HEK293T (cell line): ENCODE measurements at regions not wholly inside any gene's neighbourhood (a gene's known extent, or its start where the extent isn't known, plus 50 kb on each side); places are given as distances from the start of the nearest gene placed in this dataset.

Experiments
- CTCF ChIA-PET: fragments of 350-600 bp; formaldehyde crosslinking; extraction: SDS; loops from one replicate; lab custom pipeline; 2021; ENCODE audit warnings: antibody characterized with exemption, inconsistent platforms; lab: Yijun Ruan, JAX
- POLR2A ChIA-PET: fragments of 350-600 bp; formaldehyde crosslinking; extraction: SDS; loops from one replicate; lab custom pipeline; 2020; ENCODE audit warnings: antibody characterized with exemption, inconsistent platforms; lab: Yijun Ruan, JAX
- DNase-seq: peaks from one replicate; pipeline ENCODE4 v3.0.0; 2012; ENCODE audit warnings: mixed read lengths; ENCODE audit errors: extremely low spot score
- ARNT ChIP-seq: fragments of 450-650 bp; IDR thresholded peaks from 2 replicates; pipeline ENCODE4 v1.6.1; 2017; ENCODE audit warnings: mild to moderate bottlenecking
- BHLHE40 ChIP-seq: fragments of 450-650 bp; IDR thresholded peaks from 2 replicates; pipeline ENCODE4 v1.6.1; 2016; ENCODE audit warnings: mild to moderate bottlenecking, moderate library complexity, borderline replicate concordance
- CTBP1 ChIP-seq: fragments of 450-650 bp; IDR thresholded peaks from 2 replicates; pipeline ENCODE4 v1.6.1; 2016; ENCODE audit warnings: borderline replicate concordance
- ELF4 ChIP-seq: fragments of 450-650 bp; IDR thresholded peaks from 2 replicates; pipeline ENCODE4 v1.6.1; 2017; ENCODE audit warnings: antibody characterized with exemption
- FOXA1 ChIP-seq: fragments of 450-650 bp; IDR thresholded peaks from 2 replicates; pipeline ENCODE4 v1.6.1; 2016; ENCODE audit warnings: mild to moderate bottlenecking
- FOXK2 ChIP-seq: fragments of 450-650 bp; IDR thresholded peaks from 2 replicates; pipeline ENCODE4 v1.6.1; 2016; ENCODE audit warnings: mild to moderate bottlenecking
- FOXM1 ChIP-seq: fragments of 450-650 bp; IDR thresholded peaks from 2 replicates; pipeline ENCODE4 v1.6.1; 2017; ENCODE audit warnings: mild to moderate bottlenecking, borderline replicate concordance
- HDGF ChIP-seq: fragments of 450-650 bp; IDR thresholded peaks from 2 replicates; pipeline ENCODE4 v1.6.1; 2017; ENCODE audit warnings: antibody characterized with exemption, borderline replicate concordance
- L3MBTL2 ChIP-seq: fragments of 450-650 bp; conservative IDR thresholded peaks from 2 replicates; pipeline ENCODE4 v1.6.1; 2016; ENCODE audit warnings: mild to moderate bottlenecking
- LEF1 ChIP-seq: fragments of 450-650 bp; IDR thresholded peaks from 2 replicates; pipeline ENCODE4 v1.6.1; 2017; ENCODE audit warnings: mild to moderate bottlenecking, borderline replicate concordance
- NFRKB ChIP-seq: fragments of 450-650 bp; IDR thresholded peaks from 2 replicates; pipeline ENCODE4 v1.6.1; 2016; ENCODE audit warnings: mild to moderate bottlenecking, moderate library complexity
- PKNOX1 ChIP-seq: fragments of 450-650 bp; IDR thresholded peaks from 2 replicates; pipeline ENCODE4 v1.6.1; 2016
- SP1 ChIP-seq: fragments of 450-650 bp; IDR thresholded peaks from 2 replicates; pipeline ENCODE4 v1.6.1; 2017
- SUZ12 ChIP-seq: fragments of 450-650 bp; IDR thresholded peaks from 2 replicates; pipeline ENCODE4 v1.6.1; 2016; ENCODE audit warnings: mild to moderate bottlenecking
- TARDBP ChIP-seq: fragments of 450-650 bp; IDR thresholded peaks from 2 replicates; pipeline ENCODE4 v1.6.1; 2016
- ZNF384 ChIP-seq: fragments of 450-650 bp; IDR thresholded peaks from 2 replicates; pipeline ENCODE4 v1.6.1; 2016

- no peak for TF ChIP-seq FOXA1
- no peak for TF ChIP-seq ZNF384
- TF ChIP-seq PKNOX1: no peak
- TF ChIP-seq CTBP1: no peak
- TF ChIP-seq LEF1: no peak
- TF ChIP-seq BHLHE40: no peak
- TF ChIP-seq ARNT: no peak
- no peak for TF ChIP-seq HDGF
- TF ChIP-seq SP1: no peak
- no peak for TF ChIP-seq FOXM1
- TF ChIP-seq FOXK2: no peak
- no peak for TF ChIP-seq SUZ12
- no peak for TF ChIP-seq NFRKB
- TF ChIP-seq TARDBP: no peak
- no peak for TF ChIP-seq L3MBTL2
- no peak for TF ChIP-seq ELF4
- ChIA-PET POLR2A (no interaction called here), CTCF (interaction anchor here (1.6 kb wide), 1 partner anchor 105 kb away, joined by 4 read pairs; no protein-coding TSS in a partner anchor)
- no peak for DNase-seq
Measured at GRCh38 chr15:98417346-98417745, 231.0 kb upstream of the IGF1R start.

- DNase-seq: no peak
- CTCF ChIA-PET: interaction anchor here (1.4 kb wide), 1 partner anchor 110 kb away, joined by 5 read pairs; no protein-coding TSS in a partner anchor
- POLR2A ChIA-PET: no interaction called here
- TF ChIP-seq ZNF384 (no peak), HDGF (no peak), FOXK2 (no peak), SUZ12 (no peak), CTBP1 (no peak), L3MBTL2 (no peak), TARDBP (no peak), SP1 (no peak), LEF1 (no peak), NFRKB (no peak), PKNOX1 (no peak), FOXM1 (no peak), BHLHE40 (no peak), FOXA1 (no peak), ELF4 (no peak), ARNT (no peak)
Measured at GRCh38 chr15:98418122-98418521, 230.2 kb upstream of the IGF1R start.

- no peak for DNase-seq
- ChIA-PET POLR2A (interaction anchor here (0.7 kb wide), 1 partner anchor 120 kb away, joined by 4 read pairs; no protein-coding TSS in a partner anchor), CTCF (interaction anchor here (1.2 to 1.9 kb wide), 3 partner anchors 8 to 111 kb away, joined by 5 to 11 read pairs (median 5); no protein-coding TSS in a partner anchor)
- TF ChIP-seq SUZ12: no peak
- TF ChIP-seq ELF4: no peak
- TF ChIP-seq ZNF384: no peak
- no peak for TF ChIP-seq FOXM1
- no peak for TF ChIP-seq CTBP1
- no peak for TF ChIP-seq BHLHE40
- no peak for TF ChIP-seq TARDBP
- no peak for TF ChIP-seq SP1
- no peak for TF ChIP-seq PKNOX1
- no peak for TF ChIP-seq NFRKB
- TF ChIP-seq FOXA1: no peak
Measured at GRCh38 chr15:98419173-98419780, 229.1 kb upstream of the IGF1R start.

GRCh38 chr15:98420837-98421236 lies 227.5 kb upstream of the IGF1R start:
- DNase-seq: no peak
- ChIA-PET CTCF (interaction anchor here (6.2 kb wide), 1 partner anchor 109 kb away, joined by 46 read pairs; no protein-coding TSS in a partner anchor), POLR2A (no interaction called here)
- no peak for TF ChIP-seq FOXK2
- no peak for TF ChIP-seq ARNT
- no peak for TF ChIP-seq SP1
- TF ChIP-seq HDGF: no peak
- no peak for TF ChIP-seq FOXA1
- TF ChIP-seq FOXM1: no peak
- no peak for TF ChIP-seq TARDBP
- TF ChIP-seq CTBP1: no peak
- TF ChIP-seq SUZ12: no peak

GRCh38 chr15:98421419-98422129 lies 226.8 kb upstream of the IGF1R start:
- TF ChIP-seq L3MBTL2: peak; percentile 99
- TF ChIP-seq SP1: no peak
- ChIA-PET POLR2A (no interaction called here), CTCF (interaction anchor here (0.6 to 6.2 kb wide), 16 partner anchors 11 to 326 kb away, joined by 3 to 46 read pairs (median 3); no protein-coding TSS in a partner anchor)
- peak; percentile 92 for DNase-seq

GRCh38 chr15:98422130-98422478 lies 226.2 kb upstream of the IGF1R start:
- ChIA-PET CTCF (interaction anchor here (0.6 to 6.2 kb wide), 16 partner anchors 11 to 327 kb away, joined by 3 to 46 read pairs (median 3); no protein-coding TSS in a partner anchor), POLR2A (no interaction called here)
- DNase-seq: no peak

More at GRCh38 chr15:98422130-98422478, 226.2 kb upstream of the IGF1R start:
- TF ChIP-seq ARNT (no peak), SP1 (no peak), TARDBP (no peak), LEF1 (no peak), FOXK2 (no peak), SUZ12 (no peak), ZNF384 (no peak), HDGF (no peak), NFRKB (no peak), BHLHE40 (no peak), FOXA1 (no peak), ELF4 (no peak)
